ENCODE measurements at regions not wholly inside any gene's neighbourhood (a gene's known extent, or its start where the extent isn't known, plus 50 kb on each side); places are given as distances from the start of the nearest gene placed in this dataset.

DNA sequence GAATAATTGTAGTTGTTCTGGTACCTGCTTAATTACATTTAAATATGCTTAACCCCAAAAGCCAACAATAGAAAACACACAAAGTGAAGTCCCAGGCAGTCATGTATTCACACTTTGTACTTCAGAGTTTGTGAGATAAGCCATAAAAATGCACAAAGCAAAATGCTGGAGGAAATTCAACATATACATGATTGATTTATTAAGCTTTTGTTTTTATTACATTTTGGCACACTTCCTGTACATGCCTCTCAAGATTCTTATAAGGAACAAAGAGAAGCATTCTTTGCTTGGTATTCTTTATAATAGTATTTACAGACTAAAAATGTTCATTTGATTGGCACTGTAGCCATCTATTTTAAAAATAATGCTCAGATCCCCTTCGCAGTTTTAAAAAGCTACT is 107.7 kb upstream of the ANK3 start:
- ChIA-PET CTCF (no interaction called here), POLR2A (no interaction called here)
- intact Hi-C loops (cut with micrococcal nuclease), result no loop called here
- ATAC-seq (ENCODE audit: low read depth) (no peak), DNase-seq (no peak)
- TF ChIP-seq, protein P1, sequence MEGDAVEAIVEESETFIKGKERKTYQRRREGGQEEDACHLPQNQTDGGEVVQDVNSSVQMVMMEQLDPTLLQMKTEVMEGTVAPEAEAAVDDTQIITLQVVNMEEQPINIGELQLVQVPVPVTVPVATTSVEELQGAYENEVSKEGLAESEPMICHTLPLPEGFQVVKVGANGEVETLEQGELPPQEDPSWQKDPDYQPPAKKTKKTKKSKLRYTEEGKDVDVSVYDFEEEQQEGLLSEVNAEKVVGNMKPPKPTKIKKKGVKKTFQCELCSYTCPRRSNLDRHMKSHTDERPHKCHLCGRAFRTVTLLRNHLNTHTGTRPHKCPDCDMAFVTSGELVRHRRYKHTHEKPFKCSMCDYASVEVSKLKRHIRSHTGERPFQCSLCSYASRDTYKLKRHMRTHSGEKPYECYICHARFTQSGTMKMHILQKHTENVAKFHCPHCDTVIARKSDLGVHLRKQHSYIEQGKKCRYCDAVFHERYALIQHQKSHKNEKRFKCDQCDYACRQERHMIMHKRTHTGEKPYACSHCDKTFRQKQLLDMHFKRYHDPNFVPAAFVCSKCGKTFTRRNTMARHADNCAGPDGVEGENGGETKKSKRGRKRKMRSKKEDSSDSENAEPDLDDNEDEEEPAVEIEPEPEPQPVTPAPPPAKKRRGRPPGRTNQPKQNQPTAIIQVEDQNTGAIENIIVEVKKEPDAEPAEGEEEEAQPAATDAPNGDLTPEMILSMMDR (IDR thresholded peaks at IDR 0.05), result no peak
- no peaks in the 10 kb centered on the region for H3K4me1 Mint-ChIP-seq
- H3K27me3 Mint-ChIP-seq, result peaks cover 2% of the 10 kb centered on the region
- no peak overlapping the region for H3K27ac Mint-ChIP-seq
- no peaks in the 10 kb centered on the region for H3K9me3 Mint-ChIP-seq
- no peak overlapping the region for H3K4me3 Mint-ChIP-seq
- no peaks in the 10 kb centered on the region for H3K36me3 Mint-ChIP-seq (ENCODE audit: low read depth)

DNA sequence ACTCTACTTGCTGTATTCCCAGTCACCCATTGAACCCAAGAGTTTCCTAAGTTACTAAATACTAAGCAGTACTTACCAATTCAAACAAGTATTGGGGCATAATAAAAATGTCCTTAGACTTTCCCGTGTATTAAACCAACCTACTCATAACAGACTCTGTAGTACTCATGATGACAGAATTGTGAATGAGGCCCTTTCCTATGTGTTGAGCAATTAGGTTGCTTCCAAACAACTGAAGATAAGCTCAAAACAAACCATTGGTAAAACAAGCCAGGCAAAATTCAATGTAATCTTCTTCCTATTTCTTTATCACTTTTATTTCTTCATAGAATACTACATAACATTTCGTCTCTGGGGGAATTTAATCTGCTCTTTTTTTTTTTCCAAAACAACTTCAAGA is 106.5 kb upstream of the ANK3 start:
- H3K27ac Mint-ChIP-seq, result no peak overlapping the region
- no peaks in the 10 kb centered on the region for H3K9me3 Mint-ChIP-seq
- H3K27me3 Mint-ChIP-seq, result peaks cover 2% of the 10 kb centered on the region
- intact Hi-C loops (cut with micrococcal nuclease), result no loop called here
- no peaks in the 10 kb centered on the region for H3K36me3 Mint-ChIP-seq (ENCODE audit: low read depth)
- ATAC-seq (ENCODE audit: low read depth) (no peak), DNase-seq (no peak)
- no peak overlapping the region for H3K4me3 Mint-ChIP-seq
- CTCF ChIA-PET, result no interaction called here
- POLR2A ChIA-PET, result no interaction called here
- H3K4me1 Mint-ChIP-seq, result no peaks in the 10 kb centered on the region
- TF ChIP-seq, protein P1 (IDR thresholded peaks at IDR 0.05), result no peak

DNA sequence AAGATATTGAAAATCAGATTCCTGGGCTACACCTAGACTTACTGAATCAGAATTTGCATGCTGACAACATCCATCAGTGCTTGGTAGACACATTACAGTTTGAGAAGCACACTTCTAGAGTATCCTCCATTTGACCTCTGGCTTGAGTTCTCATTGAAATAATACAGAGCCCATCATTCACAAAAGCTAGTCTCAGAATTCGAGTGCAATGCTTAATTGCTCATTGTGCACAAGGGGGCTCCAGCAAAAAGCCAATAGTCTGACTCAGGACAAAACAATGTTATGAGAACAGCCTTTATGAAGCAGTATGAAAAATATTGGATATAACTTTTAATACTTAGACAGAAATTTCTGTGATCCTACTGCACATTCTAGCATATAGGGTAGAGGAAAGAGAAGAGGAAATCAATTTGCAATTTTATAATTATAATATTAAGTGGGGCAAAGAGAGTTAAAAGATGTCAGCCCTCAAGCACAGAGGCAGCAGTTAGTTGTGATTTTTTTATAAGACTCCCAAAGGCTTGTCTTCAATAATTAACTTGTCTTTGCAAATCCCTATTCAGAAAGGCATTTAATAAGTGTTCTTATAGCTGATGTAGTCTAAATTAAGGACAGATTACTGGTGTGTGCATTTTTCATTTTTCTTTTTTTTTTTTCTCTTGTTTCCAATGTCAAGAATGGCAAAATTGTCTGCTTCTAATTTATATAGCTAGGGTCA is 105.8 kb upstream of the ANK3 start:
- ATAC-seq (ENCODE audit: low read depth) (no peak), DNase-seq (no peak)
- Mint-ChIP-seq H3K27ac (no peak overlapping the region), H3K27me3 (peaks cover 2% of the 10 kb centered on the region), H3K4me3 (no peak overlapping the region), H3K9me3 (no peaks in the 10 kb centered on the region), H3K36me3 (ENCODE audit: low read depth) (no peaks in the 10 kb centered on the region), H3K4me1 (no peaks in the 10 kb centered on the region)
- intact Hi-C loops (cut with micrococcal nuclease), result no loop called here
- CTCF ChIA-PET, result no interaction called here
- POLR2A ChIA-PET, result no interaction called here
- TF ChIP-seq, protein P1 (IDR thresholded peaks at IDR 0.05), result no peak

DNA sequence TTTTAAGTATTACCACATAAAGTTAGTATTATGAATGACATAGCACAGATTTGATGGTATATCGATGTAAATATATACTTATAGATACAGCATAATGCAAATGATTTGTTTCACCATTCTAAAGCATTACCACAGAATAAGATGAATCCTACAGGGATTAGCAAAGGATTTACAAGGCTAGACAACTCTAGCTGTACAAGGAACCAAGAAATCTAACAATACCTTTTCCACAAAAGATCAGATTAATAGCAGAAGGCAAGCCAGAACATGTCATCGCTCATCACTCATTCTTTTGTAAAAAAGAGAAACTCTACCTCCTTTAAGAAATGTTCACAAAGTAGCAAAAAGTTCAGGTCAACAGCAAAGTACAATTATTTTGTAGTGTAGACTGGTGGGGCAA is 105.1 kb upstream of the ANK3 start:
- CTCF ChIA-PET, result no interaction called here
- POLR2A ChIA-PET, result no interaction called here
- intact Hi-C loops (cut with micrococcal nuclease), result no loop called here
- H3K4me1 Mint-ChIP-seq, result no peaks in the 10 kb centered on the region
- H3K4me3 Mint-ChIP-seq, result no peak overlapping the region
- H3K9me3 Mint-ChIP-seq, result no peaks in the 10 kb centered on the region
- H3K36me3 Mint-ChIP-seq (ENCODE audit: low read depth), result no peaks in the 10 kb centered on the region
- H3K27me3 Mint-ChIP-seq, result peaks cover 2% of the 10 kb centered on the region
- ATAC-seq (ENCODE audit: low read depth) (no peak), DNase-seq (no peak)
- TF ChIP-seq, protein P1 (IDR thresholded peaks at IDR 0.05), result no peak
- H3K27ac Mint-ChIP-seq, result no peak overlapping the region

DNA sequence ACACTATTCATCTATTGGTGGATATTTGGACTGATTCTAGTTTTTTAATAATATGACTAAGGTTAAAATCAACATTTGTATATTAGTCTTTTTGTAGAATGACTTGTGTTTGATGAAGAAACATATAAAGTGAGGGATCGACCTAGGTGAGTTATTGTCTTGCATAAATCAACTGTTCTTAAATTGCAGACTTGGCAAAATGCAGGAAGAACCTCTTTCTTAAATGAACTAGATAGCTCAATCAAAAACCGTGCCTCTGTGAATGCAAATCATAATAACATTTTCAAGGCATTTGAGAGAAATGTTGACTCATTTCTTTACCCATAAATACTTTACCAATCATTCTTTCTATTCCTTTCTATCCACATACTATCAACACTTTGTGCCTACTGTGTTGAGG is 101.5 kb upstream of the ANK3 start:
- no peak overlapping the region for H3K27ac Mint-ChIP-seq
- ATAC-seq (ENCODE audit: low read depth) (no peak), DNase-seq (no peak)
- POLR2A ChIA-PET, result no interaction called here
- H3K4me1 Mint-ChIP-seq, result no peaks in the 10 kb centered on the region
- no peak overlapping the region for H3K4me3 Mint-ChIP-seq
- H3K36me3 Mint-ChIP-seq (ENCODE audit: low read depth), result no peaks in the 10 kb centered on the region
- TF ChIP-seq, protein P1 (IDR thresholded peaks at IDR 0.05), result no peak
- intact Hi-C loops (cut with micrococcal nuclease), result no loop called here
- H3K9me3 Mint-ChIP-seq, result no peaks in the 10 kb centered on the region
- CTCF ChIA-PET, result no interaction called here
- H3K27me3 Mint-ChIP-seq, result peaks cover 2% of the 10 kb centered on the region

All from activated B cell treated with CpG ODN at 0.5 μM for 24 hours (primary cell).